Right ventricle myocardium inferior (tissue), 1 donor: ENCODE measurements at regions not wholly inside any gene's neighbourhood (a gene's known extent, or its start where the extent isn't known, plus 50 kb on each side); places are given as distances from the start of the nearest gene placed in this dataset.
"Not testable (repeated sequence)": the region's sequence is repeated elsewhere in the genome, so short reads cannot be mapped to it uniquely, and the experiment has no call there.

ENCODE experiments used
- ATAC-seq: fragments of 200-7000 bp; cut with Tn5 transposase; one replicate; pipeline ENCODE4 v1.9.1; 2020; ENCODE audit warnings: mild to moderate bottlenecking, moderate library complexity
- DNase-seq: peaks from one replicate; pipeline ENCODE4 v3.0.0; 2021; ENCODE audit errors: missing footprints
- intact Hi-C: fragments of 100-400 bp; cut with DNase I; formaldehyde crosslinking; loops from one replicate; pipeline ENCODE4 v1.11.0; 2022
- donor health status: DM: no; HTN: yes; CAD: no; lungs with severe emphysema.

- DNase-seq (no peak), ATAC-seq (no peak)
- intact Hi-C loops, result loop anchor here (10.0 kb wide), 1 partner anchor 447 kb away; no protein-coding TSS in a partner anchor
Measured at GRCh38 chr2:22907330-22907729, 477.6 kb upstream of the KLHL29 start.

DNA sequence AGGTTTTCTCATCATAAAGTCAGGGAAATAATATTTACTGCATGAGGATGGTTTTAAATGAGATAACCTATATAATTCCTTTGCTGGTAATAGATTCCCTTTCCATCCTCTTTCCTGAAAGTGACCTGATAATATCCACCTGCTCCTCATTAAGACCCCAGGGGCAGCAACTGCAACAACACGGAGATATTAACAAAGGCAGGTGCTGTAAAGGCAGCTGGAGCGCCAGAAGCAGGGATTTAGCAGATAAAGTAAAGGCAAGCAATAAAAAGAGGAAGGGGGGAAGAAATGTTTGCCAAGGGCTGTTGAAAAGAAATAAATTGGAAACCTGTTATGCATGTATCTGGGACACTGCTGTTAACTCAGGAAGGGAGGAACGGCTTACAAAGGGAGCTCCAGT lies 472.6 kb upstream of the KLHL29 start:
- intact Hi-C loops, result no loop called here
- ATAC-seq (no peak), DNase-seq (no peak)

DNA sequence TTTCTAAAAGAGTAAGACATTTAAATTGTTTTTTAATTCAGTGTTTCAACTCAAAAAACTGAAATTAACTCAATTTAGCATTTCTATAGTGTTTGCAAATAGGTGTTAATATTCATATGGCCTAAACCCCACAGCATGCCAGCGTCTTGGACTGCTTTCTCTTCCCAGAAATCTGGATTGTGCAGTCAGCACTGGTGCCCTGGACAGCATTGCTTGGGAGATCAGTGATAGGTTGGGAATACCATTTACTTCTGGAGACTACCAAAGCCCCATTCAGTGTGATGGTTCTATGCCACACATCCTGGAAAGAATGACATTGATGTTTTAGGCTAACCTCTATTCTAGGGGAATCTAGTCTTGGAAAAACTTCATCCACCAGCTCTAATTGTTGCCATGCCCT lies 455.0 kb upstream of the KLHL29 start:
- intact Hi-C loops, result no loop called here
- ATAC-seq (no peak), DNase-seq (no peak)

DNA sequence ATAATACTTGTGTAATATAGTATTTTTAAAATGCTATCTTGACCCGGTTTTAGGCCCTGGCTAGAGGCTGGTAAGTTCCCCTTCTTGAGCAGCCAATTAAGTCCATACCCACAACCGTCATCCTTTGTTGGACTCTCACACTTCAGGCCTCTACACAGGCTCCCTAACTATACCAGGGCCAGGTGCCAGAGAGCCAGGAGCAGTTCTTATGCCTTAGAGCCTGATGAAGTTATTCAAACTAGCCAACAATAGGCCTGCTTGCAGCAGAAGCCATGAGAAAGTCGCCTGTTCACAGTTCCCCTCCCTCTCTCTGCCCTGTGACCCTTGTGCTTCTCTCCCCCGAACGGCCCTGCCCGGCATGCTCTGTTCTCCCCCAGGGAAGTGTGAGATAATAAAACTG lies 454.2 kb upstream of the KLHL29 start:
- intact Hi-C loops, result no loop called here
- DNase-seq, result no peak
- ATAC-seq, result no peak

- ATAC-seq (no peak), DNase-seq (no peak)
- intact Hi-C loops, result no loop called here
Measured at GRCh38 chr2:22932288-22932687, 452.7 kb upstream of the KLHL29 start.

DNA sequence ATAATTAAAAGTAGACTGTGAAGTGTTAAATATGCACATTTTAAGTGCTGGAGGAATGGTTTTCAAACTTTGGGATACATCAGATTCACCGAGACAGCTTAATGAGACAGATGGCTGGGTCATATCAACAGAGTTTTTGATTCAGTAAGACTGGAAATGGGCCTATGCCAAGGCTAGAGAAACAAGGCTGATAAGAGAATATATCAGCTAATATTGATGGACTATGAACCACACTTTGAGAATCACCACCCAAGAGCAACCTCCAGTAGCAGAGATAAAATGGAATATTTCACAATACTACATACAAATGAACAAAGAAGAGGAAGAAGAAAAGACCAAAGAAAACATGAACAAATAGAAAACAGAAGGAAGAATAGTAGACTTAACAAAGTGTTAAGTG lies 450.2 kb upstream of the KLHL29 start:
- intact Hi-C loops, result no loop called here
- no peak for ATAC-seq
- DNase-seq, result no peak

- ATAC-seq (no peak), DNase-seq (no peak)
- intact Hi-C loops, result no loop called here
Measured at GRCh38 chr2:22942441-22942840, 442.5 kb upstream of the KLHL29 start.

- peak; percentile 52 for ATAC-seq
- no peak for DNase-seq
- intact Hi-C loops, result no loop called here
Measured at GRCh38 chr2:22944143-22944542, 440.8 kb upstream of the KLHL29 start.

GRCh38 chr2:22946553-22946952 lies 438.4 kb upstream of the KLHL29 start:
- intact Hi-C loops, result no loop called here
- no peak for ATAC-seq
- no peak for DNase-seq

DNA sequence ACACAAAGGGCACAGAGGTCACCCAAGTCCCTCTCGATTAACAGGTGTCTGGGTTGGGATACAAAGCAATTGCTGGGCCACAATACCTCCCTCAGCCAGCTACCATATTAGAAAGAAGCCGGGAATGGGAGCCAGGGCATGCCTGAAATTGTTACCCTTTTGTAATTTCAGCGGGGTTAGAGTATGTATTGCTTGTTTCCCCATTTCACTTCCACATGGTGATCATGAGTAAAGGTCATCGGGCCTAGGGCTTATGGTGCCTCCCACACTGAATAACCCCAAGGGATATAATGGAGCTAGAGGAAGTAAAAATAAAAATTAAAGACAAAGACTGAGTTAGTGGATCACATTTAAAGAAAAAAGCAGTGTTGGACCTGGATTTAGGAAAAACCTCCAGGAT lies 437.2 kb upstream of the KLHL29 start:
- DNase-seq, result no peak
- no peak for ATAC-seq
- intact Hi-C loops, result no loop called here

GRCh38 chr2:22950431-22950830 lies 434.5 kb upstream of the KLHL29 start:
- intact Hi-C loops, result no loop called here
- no peak for DNase-seq
- ATAC-seq, result no peak

- DNase-seq, result no peak
- ATAC-seq, result no peak
Measured at GRCh38 chr2:22952656-22953225, 432.2 kb upstream of the KLHL29 start.

GRCh38 chr2:22957446-22957845 lies 427.5 kb upstream of the KLHL29 start:
- intact Hi-C loops, result no loop called here
- ATAC-seq, result no peak
- no peak for DNase-seq

More at GRCh38 chr2:22952656-22953225, 432.2 kb upstream of the KLHL29 start:
- intact Hi-C loops, result no loop called here

GRCh38 chr2:22958308-22958707 lies 426.7 kb upstream of the KLHL29 start:
- no peak for DNase-seq
- intact Hi-C loops, result no loop called here
- no peak for ATAC-seq

- ATAC-seq (no peak), DNase-seq (no peak)
- intact Hi-C loops, result no loop called here
Measured at GRCh38 chr2:22967756-22968155, 417.2 kb upstream of the KLHL29 start.

DNA sequence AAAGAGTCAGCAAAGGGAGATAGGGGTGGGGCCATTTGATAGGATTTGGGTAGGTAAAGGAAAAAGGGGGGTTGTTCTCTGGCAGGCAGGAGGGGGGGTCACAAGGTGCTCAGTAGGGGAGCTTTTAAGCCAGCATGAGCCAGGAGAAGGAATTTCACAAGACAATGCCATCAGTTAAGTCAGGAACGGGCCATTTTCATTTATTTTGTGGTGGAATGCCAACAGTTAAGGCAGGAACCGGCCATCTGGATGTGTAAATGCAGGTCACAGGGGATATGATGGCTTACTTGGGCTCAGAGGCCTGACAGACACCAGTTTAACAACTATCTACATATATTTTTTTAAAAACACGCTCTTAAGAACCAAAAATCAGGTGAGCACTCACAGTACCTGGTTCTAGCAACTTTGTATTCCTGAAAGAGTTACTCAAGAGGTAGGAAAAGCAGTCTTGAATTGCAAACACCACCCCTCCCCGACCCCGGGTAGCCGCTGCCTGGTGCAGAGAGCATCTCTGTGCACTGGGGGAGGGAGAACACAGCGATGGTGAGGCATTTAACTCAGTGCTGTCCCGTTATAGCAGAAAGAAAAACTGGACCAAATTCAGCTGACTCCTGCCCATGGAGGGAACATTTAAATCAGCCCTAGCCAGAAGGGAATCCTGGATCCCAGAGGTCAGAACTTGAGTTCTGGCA lies 414.5 kb upstream of the KLHL29 start:
- intact Hi-C loops, result no loop called here

DNA sequence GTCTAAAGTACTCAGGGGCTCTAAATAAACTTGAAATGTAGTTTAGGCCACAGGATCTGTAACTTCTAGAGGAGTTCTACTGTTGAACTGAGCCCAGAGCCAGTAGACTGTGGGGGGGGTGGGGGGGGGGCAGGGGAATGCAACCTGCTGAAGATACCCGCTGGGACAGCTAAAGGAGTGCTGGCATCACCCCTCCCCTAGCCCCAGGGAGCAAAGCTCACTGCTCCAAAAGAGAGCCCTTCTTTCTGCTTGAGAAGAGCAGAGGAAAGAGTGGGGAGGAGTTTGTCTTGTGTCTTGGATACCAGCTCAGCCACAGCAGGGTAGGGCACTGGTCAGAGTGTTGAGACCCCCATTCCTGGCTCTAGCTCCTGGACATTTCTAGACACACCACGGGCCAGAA lies 414.0 kb upstream of the KLHL29 start:
- ATAC-seq (no peak), DNase-seq (no peak)
- intact Hi-C loops, result no loop called here

More for the DNA sequence above, 414.5 kb upstream of the KLHL29 start:
- DNase-seq (peak; percentile 66), ATAC-seq (no peak)

- ATAC-seq, result no peak
- intact Hi-C loops, result no loop called here
- DNase-seq, result no peak
Measured at GRCh38 chr2:22981785-22982184, 403.2 kb upstream of the KLHL29 start.

DNA sequence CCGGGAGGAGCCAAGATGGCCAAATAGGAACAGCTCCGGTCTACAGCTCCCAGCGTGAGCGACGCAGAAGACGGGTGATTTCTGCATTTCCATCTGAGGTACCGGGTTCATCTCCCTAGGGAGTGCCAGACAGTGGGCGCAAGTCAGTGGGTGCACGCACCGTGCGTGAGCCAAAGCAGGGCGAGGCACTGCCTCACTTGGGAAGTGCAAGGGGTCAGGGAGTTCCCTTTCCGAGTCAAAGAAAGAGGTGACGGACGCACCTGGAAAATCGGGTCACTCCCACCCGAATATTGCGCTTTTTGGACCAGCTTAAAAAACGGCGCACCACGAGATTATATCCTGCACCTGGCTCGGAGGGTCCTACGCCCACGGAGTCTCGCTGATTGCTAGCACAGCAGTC lies 400.8 kb upstream of the KLHL29 start:
- ATAC-seq, intact Hi-C loops, DNase-seq: not testable (repeated sequence)

- DNase-seq (no peak), ATAC-seq (no peak)
- intact Hi-C loops, result no loop called here
Measured at GRCh38 chr2:22990246-22990645, 394.7 kb upstream of the KLHL29 start.

DNA sequence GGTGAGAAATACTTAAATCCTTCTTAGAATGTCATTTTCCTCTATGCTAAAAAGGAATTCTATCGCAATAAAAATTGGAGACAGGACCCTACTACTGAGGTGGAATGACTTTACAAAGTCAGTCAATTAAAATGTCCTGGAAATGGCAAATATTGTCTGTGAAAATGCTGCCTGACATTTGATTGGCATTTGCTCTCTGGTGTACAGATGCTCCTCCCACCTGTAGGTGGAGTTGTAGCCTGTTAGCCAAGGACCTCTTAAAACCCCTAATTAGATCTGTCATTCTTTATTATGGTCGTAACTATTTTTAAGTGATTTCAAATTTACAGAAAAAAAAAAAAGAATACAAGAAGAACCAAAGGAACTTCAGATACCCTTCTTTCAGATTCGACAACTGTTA lies 393.1 kb upstream of the KLHL29 start:
- intact Hi-C loops, result no loop called here
- ATAC-seq (no peak), DNase-seq (no peak)
